ENCODE measurements at regions not wholly inside any gene's neighbourhood (a gene's known extent, or its start where the extent isn't known, plus 50 kb on each side); places are given as distances from the start of the nearest gene placed in this dataset.
"Not testable (repeated sequence)": the region's sequence is repeated elsewhere in the genome, so short reads cannot be mapped to it uniquely, and the experiment has no call there.

- no peak for DNase-seq (ENCODE audit: low read depth)
These were observed 209.1 kb downstream of the SREK1 start for GRCh38 chr5:66353186-66353585.

GRCh38 chr5:66354422-66354821 lies 210.3 kb downstream of the SREK1 start:
- no peak for DNase-seq (ENCODE audit: low read depth)

- DNase-seq (ENCODE audit: low read depth), result no peak
These were observed 212.0 kb downstream of the SREK1 start for GRCh38 chr5:66356011-66356565.

GRCh38 chr5:66358741-66359140 lies 214.6 kb downstream of the SREK1 start:
- DNase-seq (ENCODE audit: low read depth), result no peak

- DNase-seq (ENCODE audit: low read depth), result no peak
These were observed 217.0 kb downstream of the SREK1 start for GRCh38 chr5:66361070-66361469.

- no peak for DNase-seq (ENCODE audit: low read depth)
These were observed 217.9 kb downstream of the SREK1 start for GRCh38 chr5:66362046-66362445.

GRCh38 chr5:66362687-66363086 lies 218.6 kb downstream of the SREK1 start:
- DNase-seq (ENCODE audit: low read depth), result no peak

GRCh38 chr5:66363097-66363496 lies 219.0 kb downstream of the SREK1 start:
- DNase-seq (ENCODE audit: low read depth), result no peak

GRCh38 chr5:66364186-66364585 lies 220.1 kb downstream of the SREK1 start:
- no peak for DNase-seq (ENCODE audit: low read depth)

- DNase-seq (ENCODE audit: low read depth), result no peak
These were observed 221.9 kb downstream of the SREK1 start for GRCh38 chr5:66365981-66366380.

GRCh38 chr5:66367814-66368541 lies 223.9 kb downstream of the SREK1 start:
- DNase-seq (ENCODE audit: low read depth), result no peak

- no peak for DNase-seq (ENCODE audit: low read depth)
These were observed 224.7 kb downstream of the SREK1 start for GRCh38 chr5:66368811-66369210.

GRCh38 chr5:66377747-66378146 lies 218.4 kb upstream of the MAST4 start:
- DNase-seq (ENCODE audit: low read depth), result no peak

GRCh38 chr5:66378407-66378806 lies 217.8 kb upstream of the MAST4 start:
- no peak for DNase-seq (ENCODE audit: low read depth)

- no peak for DNase-seq (ENCODE audit: low read depth)
These were observed 214.0 kb upstream of the MAST4 start for GRCh38 chr5:66382152-66382551.

GRCh38 chr5:66405145-66405544 lies 191.0 kb upstream of the MAST4 start:
- not testable (repeated sequence) for DNase-seq (ENCODE audit: low read depth)

- no peak for DNase-seq (ENCODE audit: low read depth)
These were observed 189.3 kb upstream of the MAST4 start for GRCh38 chr5:66406761-66407336.

GRCh38 chr5:66407765-66408164 lies 188.4 kb upstream of the MAST4 start:
- DNase-seq (ENCODE audit: low read depth), result no peak

GRCh38 chr5:66408576-66408975 lies 187.6 kb upstream of the MAST4 start:
- DNase-seq (ENCODE audit: low read depth), result no peak

GRCh38 chr5:66410122-66410521 lies 186.1 kb upstream of the MAST4 start:
- DNase-seq (ENCODE audit: low read depth), result no peak

GRCh38 chr5:66411701-66412100 lies 184.5 kb upstream of the MAST4 start:
- no peak for DNase-seq (ENCODE audit: low read depth)

- DNase-seq (ENCODE audit: low read depth), result no peak
These were observed 182.3 kb upstream of the MAST4 start for GRCh38 chr5:66413931-66414330.

- no peak for DNase-seq (ENCODE audit: low read depth)
These were observed 181.0 kb upstream of the MAST4 start for GRCh38 chr5:66415208-66415607.

GRCh38 chr5:66416698-66417097 lies 179.5 kb upstream of the MAST4 start:
- no peak for DNase-seq (ENCODE audit: low read depth)

Data from iris pigment epithelial cell (primary cell).